D721Med (cell line): ENCODE measurements at regions not wholly inside any gene's neighbourhood (a gene's known extent, or its start where the extent isn't known, plus 50 kb on each side); places are given as distances from the start of the nearest gene placed in this dataset.

Experiments
- DNase-seq: peaks from one replicate; pipeline ENCODE4 v3.0.0; 2011; ENCODE audit warnings: low spot score; ENCODE audit not compliant: insufficient read length
- FAIRE-seq: peaks from 2 replicates; lab custom pipeline; 2011; peaks lifted over from hg19 to GRCh38; lab: Jason Lieb, UNC
- CTCF ChIP-seq: IDR thresholded peaks from 2 replicates; pipeline ENCODE4 v1.5.1; 2012; ENCODE audit warnings: mild to moderate bottlenecking, control low read depth; ENCODE audit not compliant: insufficient read depth; ENCODE audit errors: missing control alignments

GRCh38 chr4:124501576-124501975 lies 211.0 kb downstream of the ANKRD50 start:
- no peak for TF ChIP-seq CTCF
- no peak for FAIRE-seq
- DNase-seq = no peak

- no peak for DNase-seq
- no peak for TF ChIP-seq CTCF
- peak; percentile 35 for FAIRE-seq
Observed at GRCh38 chr4:124504431-124504830, 208.1 kb downstream of the ANKRD50 start.

GRCh38 chr4:124505211-124505610 lies 207.3 kb downstream of the ANKRD50 start:
- no peak for DNase-seq
- FAIRE-seq = no peak
- no peak for TF ChIP-seq CTCF

GRCh38 chr4:124509151-124509550 lies 203.4 kb downstream of the ANKRD50 start:
- DNase-seq (no peak), FAIRE-seq (no peak)
- no peak for TF ChIP-seq CTCF

- FAIRE-seq (no peak), DNase-seq (no peak)
- TF ChIP-seq CTCF = no peak
Observed at GRCh38 chr4:124514588-124514987, 197.9 kb downstream of the ANKRD50 start.

- DNase-seq = no peak
- TF ChIP-seq CTCF = no peak
- no peak for FAIRE-seq
Observed at GRCh38 chr4:124515591-124515990, 196.9 kb downstream of the ANKRD50 start.

- no peak for FAIRE-seq
- TF ChIP-seq CTCF = no peak
- DNase-seq = no peak
Observed at GRCh38 chr4:124519196-124519595, 193.3 kb downstream of the ANKRD50 start.
